ENCODE measurements at regions not wholly inside any gene's neighbourhood (a gene's known extent, or its start where the extent isn't known, plus 50 kb on each side); places are given as distances from the start of the nearest gene placed in this dataset.

- Histone ChIP-seq H3K79me2 (ENCODE audit: insufficient read depth, low read length) (no peaks in the 10 kb centered on the region), H3K4me2 (replicated peaks; ENCODE audit: extremely low read depth, low read length, poor library complexity, severe bottlenecking) (no peak overlapping the region), H3K4me3 (replicated peaks in 1 of 3; ENCODE audit: low read depth in 2 of 3, low read length in 3 of 3) (no peak overlapping the region), H3K27me3 (ENCODE audit: control insufficient read depth in 2 of 2, insufficient read depth in 2 of 2, low read length in 2 of 2) (no peaks in the 10 kb centered on the region), H2AFZ (ENCODE audit: insufficient read depth, low read depth, low read length, poor library complexity, severe bottlenecking) (no peak overlapping the region), H3K36me3 (replicated peaks in 1 of 2; ENCODE audit: control insufficient read depth in 1 of 2, insufficient read depth in 2 of 2, low read length in 2 of 2) (no peaks in the 10 kb centered on the region), H3K27ac (ENCODE audit: low read depth in 1 of 2, low read length in 2 of 2) (no peak overlapping the region), H3K4me1 (ENCODE audit: control insufficient read depth in 1 of 2, insufficient read depth in 2 of 2, low read length in 2 of 2) (no peaks in the 10 kb centered on the region), H4K20me1 (ENCODE audit: insufficient read depth, low read length) (no peaks in the 10 kb centered on the region), H3K9me3 (replicated peaks in 1 of 2; ENCODE audit: control insufficient read depth in 1 of 2, insufficient read depth in 1 of 2, low read length in 2 of 2) (peaks cover 0 to 9% of the 10 kb centered on the region in 2 donors), H3K9ac (ENCODE audit: insufficient read depth, low read length, poor library complexity, severe bottlenecking) (no peak overlapping the region)
- TF ChIP-seq, protein P1, sequence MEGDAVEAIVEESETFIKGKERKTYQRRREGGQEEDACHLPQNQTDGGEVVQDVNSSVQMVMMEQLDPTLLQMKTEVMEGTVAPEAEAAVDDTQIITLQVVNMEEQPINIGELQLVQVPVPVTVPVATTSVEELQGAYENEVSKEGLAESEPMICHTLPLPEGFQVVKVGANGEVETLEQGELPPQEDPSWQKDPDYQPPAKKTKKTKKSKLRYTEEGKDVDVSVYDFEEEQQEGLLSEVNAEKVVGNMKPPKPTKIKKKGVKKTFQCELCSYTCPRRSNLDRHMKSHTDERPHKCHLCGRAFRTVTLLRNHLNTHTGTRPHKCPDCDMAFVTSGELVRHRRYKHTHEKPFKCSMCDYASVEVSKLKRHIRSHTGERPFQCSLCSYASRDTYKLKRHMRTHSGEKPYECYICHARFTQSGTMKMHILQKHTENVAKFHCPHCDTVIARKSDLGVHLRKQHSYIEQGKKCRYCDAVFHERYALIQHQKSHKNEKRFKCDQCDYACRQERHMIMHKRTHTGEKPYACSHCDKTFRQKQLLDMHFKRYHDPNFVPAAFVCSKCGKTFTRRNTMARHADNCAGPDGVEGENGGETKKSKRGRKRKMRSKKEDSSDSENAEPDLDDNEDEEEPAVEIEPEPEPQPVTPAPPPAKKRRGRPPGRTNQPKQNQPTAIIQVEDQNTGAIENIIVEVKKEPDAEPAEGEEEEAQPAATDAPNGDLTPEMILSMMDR (IDR thresholded peaks at IDR 0.05) = no peak
- Mint-ChIP-seq H3K9me3 (peaks cover 4 to 13% (median 8%) of the 10 kb centered on the region in 7 donors), H3K27ac (peak overlapping the region in 1 of 7 donors; percentile 24), H3K4me3 (no peak overlapping the region), H3K36me3 (no peaks in the 10 kb centered on the region), H3K27me3 (ENCODE audit: low read depth in 3 of 3) (no peaks in the 10 kb centered on the region), H3K4me1 (no peaks in the 10 kb centered on the region)
- WGBS (ENCODE audit: insufficient coverage) = 100% methylated on average over 1 of the region's 2 CpGs
- no peak for DNase-seq
- intact Hi-C loops (cut with micrococcal nuclease) = no loop called here
Observed at GRCh38 chr18:47658498-47658897, 272.0 kb downstream of the SMAD2 start.

DNA sequence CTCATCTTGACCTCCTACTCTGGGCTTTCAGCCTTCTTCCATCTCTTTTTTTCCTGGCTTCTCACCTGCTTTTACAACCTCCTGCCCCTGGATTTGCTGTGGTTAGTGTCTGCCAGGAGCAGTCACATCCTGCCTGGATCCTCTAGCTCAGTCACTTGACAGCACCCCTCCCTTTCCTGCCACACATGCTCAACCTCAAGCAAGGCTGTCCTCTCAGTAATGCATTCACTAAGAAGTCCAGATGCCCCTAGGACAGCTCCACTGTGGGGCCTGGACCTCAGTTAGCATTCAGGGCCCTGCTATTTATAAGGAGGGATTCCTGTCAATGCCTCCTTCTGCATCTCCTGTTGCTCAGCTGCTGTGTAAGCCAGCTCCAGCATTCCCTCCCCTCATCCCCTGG, 275.5 kb downstream of the SMAD2 start:
- H3K79me2 ChIP-seq (ENCODE audit: insufficient read depth, low read length) = no peaks in the 10 kb centered on the region
- no peaks in the 10 kb centered on the region for H3K4me1 Mint-ChIP-seq
- no peak for DNase-seq
- H3K9me3 Mint-ChIP-seq = peaks cover 4 to 23% (median 9%) of the 10 kb centered on the region in 7 donors
- H3K4me3 Mint-ChIP-seq = no peak overlapping the region
- no peak overlapping the region for H3K4me3 ChIP-seq (replicated peaks in 1 of 3; ENCODE audit: low read depth in 2 of 3, low read length in 3 of 3)
- H4K20me1 ChIP-seq (ENCODE audit: insufficient read depth, low read length) = no peaks in the 10 kb centered on the region
- no peaks in the 10 kb centered on the region for H3K36me3 ChIP-seq (replicated peaks in 1 of 2; ENCODE audit: control insufficient read depth in 1 of 2, insufficient read depth in 2 of 2, low read length in 2 of 2)
- no peaks in the 10 kb centered on the region for H3K27me3 Mint-ChIP-seq (ENCODE audit: low read depth in 3 of 3)
- H2AFZ ChIP-seq (ENCODE audit: insufficient read depth, low read depth, low read length, poor library complexity, severe bottlenecking) = no peak overlapping the region
- H3K9me3 ChIP-seq (replicated peaks in 1 of 2; ENCODE audit: control insufficient read depth in 1 of 2, insufficient read depth in 1 of 2, low read length in 2 of 2) = peaks cover 0 to 18% of the 10 kb centered on the region in 2 donors
- H3K36me3 Mint-ChIP-seq = no peaks in the 10 kb centered on the region
- no peak overlapping the region for H3K27ac ChIP-seq (ENCODE audit: low read depth in 1 of 2, low read length in 2 of 2)
- intact Hi-C loops (cut with micrococcal nuclease) = no loop called here
- no peak overlapping the region for H3K9ac ChIP-seq (ENCODE audit: insufficient read depth, low read length, poor library complexity, severe bottlenecking)
- no peaks in the 10 kb centered on the region for H3K27me3 ChIP-seq (ENCODE audit: control insufficient read depth in 2 of 2, insufficient read depth in 2 of 2, low read length in 2 of 2)
- no peak overlapping the region for H3K4me2 ChIP-seq (replicated peaks; ENCODE audit: extremely low read depth, low read length, poor library complexity, severe bottlenecking)
- no peaks in the 10 kb centered on the region for H3K4me1 ChIP-seq (ENCODE audit: control insufficient read depth in 1 of 2, insufficient read depth in 2 of 2, low read length in 2 of 2)
- TF ChIP-seq, protein P1 (IDR thresholded peaks at IDR 0.05) = no peak
- H3K27ac Mint-ChIP-seq = no peak overlapping the region
